HEK293 (cell line): ENCODE measurements at regions not wholly inside any gene's neighbourhood (a gene's known extent, or its start where the extent isn't known, plus 50 kb on each side); places are given as distances from the start of the nearest gene placed in this dataset.

Experiments used
- CTCF ChIA-PET: fragments of 350-600 bp; formaldehyde crosslinking; extraction: SDS; loops from one replicate; lab custom pipeline; 2021; ENCODE audit warnings: antibody characterized with exemption; lab: Yijun Ruan, JAX
- POLR2A ChIA-PET: fragments of 300-600 bp; formaldehyde crosslinking; extraction: SDS; loops from one replicate; lab custom pipeline; 2020; ENCODE audit warnings: antibody characterized with exemption, inconsistent platforms; lab: Yijun Ruan, JAX
- H3K27ac ChIP-seq: fragments of 200-500 bp; sonication (Bioruptor generic); 2 replicates; pipeline ENCODE4 v1.5.1; 2014; ENCODE audit warnings: low read depth, low read length, control low read depth, inconsistent platforms; ENCODE audit errors: extremely low read depth
- H3K36me3 ChIP-seq, 2 experiments: fragments of 200-500 bp in 1 of 2; sonication (Bioruptor generic) in 1 of 2; 1 replicate in 1 of 2; 2 replicates in 1 of 2; pipeline ENCODE4 v1.5.1; 2014 to 2017; ENCODE audit warnings: inconsistent platforms in 2 of 2, low read length in 2 of 2; ENCODE audit not compliant: control insufficient read depth in 2 of 2, insufficient read depth in 1 of 2
- H3K4me1 ChIP-seq: fragments of 200-500 bp; sonication (Bioruptor generic); 2 replicates; pipeline ENCODE4 v1.5.1; 2014; ENCODE audit warnings: mild to moderate bottlenecking, low read length, inconsistent platforms; ENCODE audit not compliant: control insufficient read depth, insufficient read depth
- H3K4me3 ChIP-seq: 2 replicates; pipeline ENCODE4 v1.5.1; 2011; ENCODE audit warnings: low read depth, mild to moderate bottlenecking, control low read depth, low read length, moderate library complexity
- H3K9me3 ChIP-seq: fragments of 200-500 bp; sonication (Bioruptor generic); 2 replicates; pipeline ENCODE4 v1.5.1; 2014; ENCODE audit warnings: low read depth, low read length, inconsistent platforms; ENCODE audit not compliant: control insufficient read depth, insufficient read depth
- BCL11A ChIP-seq: fragments of 450-650 bp; formaldehyde crosslinking; IDR thresholded peaks from 2 replicates; pipeline ENCODE4 v1.5.1; 2016; ENCODE audit warnings: low read depth, missing biosample characterization, missing genetic modification characterization
- HOXD13 ChIP-seq: sonication (generic); formaldehyde crosslinking; IDR thresholded peaks from 2 replicates; pipeline ENCODE4 v1.8.0; 2022; ENCODE audit warnings: missing genetic modification reagents, borderline replicate concordance
- IKZF3 ChIP-seq: fragments of 450-650 bp; IDR thresholded peaks from 2 replicates; pipeline ENCODE4 v1.5.0; 2018; ENCODE audit warnings: missing biosample characterization, mild to moderate bottlenecking, missing genetic modification characterization, moderate library complexity
- YY2 ChIP-seq: fragments of 450-650 bp; formaldehyde crosslinking; IDR thresholded peaks from 2 replicates; pipeline ENCODE4 v1.5.1; 2016; ENCODE audit warnings: missing biosample characterization, missing genetic modification characterization
- ZBTB49 ChIP-seq: fragments of 450-650 bp; formaldehyde crosslinking; IDR thresholded peaks from 2 replicates; pipeline ENCODE4 v1.5.1; 2016; ENCODE audit warnings: missing biosample characterization, missing genetic modification characterization, low read depth
- ZBTB6 ChIP-seq: fragments of 450-650 bp; formaldehyde crosslinking; IDR thresholded peaks from 2 replicates; pipeline ENCODE4 v1.5.1; 2017; ENCODE audit warnings: missing biosample characterization, missing genetic modification characterization
- ZBTB7A ChIP-seq: fragments of 450-650 bp; formaldehyde crosslinking; IDR thresholded peaks from 2 replicates; pipeline ENCODE4 v1.5.1; 2016; ENCODE audit warnings: low read depth, missing biosample characterization, missing genetic modification characterization
- ZNF138 ChIP-seq: fragments of 450-650 bp; formaldehyde crosslinking; IDR thresholded peaks from 2 replicates; pipeline ENCODE4 v1.5.1; 2016; ENCODE audit warnings: missing biosample characterization, missing genetic modification characterization, borderline replicate concordance
- ZNF155 ChIP-seq: fragments of 450-650 bp; formaldehyde crosslinking; IDR thresholded peaks from 2 replicates; pipeline ENCODE4 v1.5.1; 2016; ENCODE audit warnings: missing biosample characterization, missing genetic modification characterization
- ZNF18 ChIP-seq: fragments of 450-650 bp; formaldehyde crosslinking; IDR thresholded peaks from 2 replicates; pipeline ENCODE4 v1.5.1; 2016; ENCODE audit warnings: missing biosample characterization, missing genetic modification characterization
- ZNF398 ChIP-seq: fragments of 450-650 bp; formaldehyde crosslinking; IDR thresholded peaks from 2 replicates; pipeline ENCODE4 v1.5.1; 2017; ENCODE audit warnings: missing biosample characterization, missing genetic modification characterization
- ZNF449 ChIP-seq: fragments of 450-650 bp; formaldehyde crosslinking; IDR thresholded peaks from 2 replicates; pipeline ENCODE4 v1.5.1; 2017; ENCODE audit warnings: missing biosample characterization, mild to moderate bottlenecking, missing genetic modification characterization, moderate library complexity
- ZNF501 ChIP-seq: fragments of 450-650 bp; formaldehyde crosslinking; IDR thresholded peaks from 2 replicates; pipeline ENCODE4 v1.5.1; 2016; ENCODE audit warnings: missing biosample characterization, missing genetic modification characterization
- ZNF518A ChIP-seq: fragments of 450-650 bp; formaldehyde crosslinking; conservative IDR thresholded peaks from 2 replicates; pipeline ENCODE4 v1.5.1; 2016; ENCODE audit warnings: low read depth, missing biosample characterization, missing genetic modification characterization
- ZNF623 ChIP-seq: fragments of 450-650 bp; formaldehyde crosslinking; IDR thresholded peaks from 2 replicates; pipeline ENCODE4 v1.5.1; 2016; ENCODE audit warnings: missing biosample characterization, missing genetic modification characterization
- ZNF645 ChIP-seq: fragments of 450-650 bp; formaldehyde crosslinking; IDR thresholded peaks from 2 replicates; pipeline ENCODE4; 2016; ENCODE audit warnings: missing biosample characterization, missing genetic modification characterization
- ZNF701 ChIP-seq: fragments of 450-650 bp; formaldehyde crosslinking; IDR thresholded peaks from 2 replicates; pipeline ENCODE4 v1.5.1; 2016; ENCODE audit warnings: missing biosample characterization, missing genetic modification characterization
- ZNF704 ChIP-seq: fragments of 450-650 bp; formaldehyde crosslinking; IDR thresholded peaks from 2 replicates; pipeline ENCODE4 v1.5.1; 2016; ENCODE audit warnings: missing biosample characterization, missing genetic modification characterization
- ZNF830 ChIP-seq: fragments of 450-650 bp; IDR thresholded peaks from 2 replicates; pipeline ENCODE4 v1.5.0; 2018; ENCODE audit warnings: missing biosample characterization, missing genetic modification characterization, low read depth, mild to moderate bottlenecking, moderate library complexity
- ZNF843 ChIP-seq: fragments of 450-650 bp; formaldehyde crosslinking; IDR thresholded peaks from 2 replicates; pipeline ENCODE4 v1.5.1; 2016; ENCODE audit warnings: missing biosample characterization, missing genetic modification characterization

- Histone ChIP-seq H3K27ac (no peak overlapping the region), H3K36me3 (no peaks in the 10 kb centered on the region), H3K4me3 (no peak overlapping the region), H3K4me1 (peaks cover 5% of the 10 kb centered on the region), H3K9me3 (no peaks in the 10 kb centered on the region)
- ChIA-PET CTCF (interaction anchor here (0.6 to 1.9 kb wide), 6 partner anchors 12 to 465 kb away, joined by 3 to 6 read pairs (median 3); no protein-coding TSS in a partner anchor), POLR2A (no interaction called here)
- TF ChIP-seq ZNF704 (tag by site-specific recombination), result no peak
- TF ChIP-seq ZNF398 (tag by site-specific recombination), result no peak
- no peak for TF ChIP-seq ZBTB6
- TF ChIP-seq YY2, result no peak
- peak; percentile 50; the same call in 1 of the 2 replicates for TF ChIP-seq IKZF3
- no peak for TF ChIP-seq ZBTB7A
- TF ChIP-seq ZNF449 (tag by site-specific recombination), result no peak
- TF ChIP-seq ZNF138 (tag by site-specific recombination), result no peak
- TF ChIP-seq ZNF701 (tag by site-specific recombination), result no peak
- TF ChIP-seq ZNF518A (tag by site-specific recombination), result no peak; the same call in 1 of the 2 replicates
- no peak for TF ChIP-seq ZNF623 (tag by site-specific recombination)
- no peak for TF ChIP-seq HOXD13 (CRISPR knock-in tag)
- no peak for TF ChIP-seq ZNF501
- TF ChIP-seq BCL11A (tag by site-specific recombination), result no peak
- TF ChIP-seq ZNF830 (tag by site-specific recombination), result no peak
- TF ChIP-seq ZNF155 (tag by site-specific recombination), result no peak
- TF ChIP-seq ZBTB49 (tag by site-specific recombination), result no peak
- no peak for TF ChIP-seq ZNF18
- 0 out of 2 replicates have a peak, but pooled peaks have one; percentile 41 for TF ChIP-seq ZNF843
- TF ChIP-seq ZNF645, result no peak
Measured at GRCh38 chr15:70426096-70426821, 328.5 kb upstream of the TLE3 start.
